NCI-H2107 (cell line): ENCODE measurements at regions not wholly inside any gene's neighbourhood (a gene's known extent, or its start where the extent isn't known, plus 50 kb on each side); places are given as distances from the start of the nearest gene placed in this dataset.
"Not testable (repeated sequence)": the region's sequence is repeated elsewhere in the genome, so short reads cannot be mapped to it uniquely, and the experiment has no call there.

Experiments used
- DNase-seq: peaks from one replicate; lab custom pipeline; 2025; lab: John Stamatoyannopoulos, UW

- no peak for DNase-seq
These were observed 126.2 kb downstream of the HNRNPD start for GRCh38 chr4:82247629-82248028.

- no peak for DNase-seq
These were observed 126.6 kb downstream of the HNRNPD start for GRCh38 chr4:82247171-82247570.

- no peak for DNase-seq
These were observed 132.3 kb downstream of the HNRNPD start for GRCh38 chr4:82241534-82241933.

GRCh38 chr4:82240410-82240809, 133.4 kb downstream of the HNRNPD start:
- no peak for DNase-seq

GRCh38 chr4:82237142-82237541, 136.6 kb downstream of the HNRNPD start:
- not testable (repeated sequence) for DNase-seq

- no peak for DNase-seq
These were observed 138.4 kb downstream of the HNRNPD start for GRCh38 chr4:82235346-82235745.

- no peak for DNase-seq
These were observed 140.9 kb downstream of the HNRNPD start for GRCh38 chr4:82232891-82233290.

- no peak for DNase-seq
These were observed 142.0 kb downstream of the HNRNPD start for GRCh38 chr4:82231806-82232205.

- DNase-seq = no peak
These were observed 143.5 kb downstream of the HNRNPD start for GRCh38 chr4:82230306-82230705.

- DNase-seq = no peak
These were observed 148.8 kb downstream of the HNRNPD start for GRCh38 chr4:82225030-82225429.

- no peak for DNase-seq
These were observed 150.1 kb downstream of the HNRNPD start for GRCh38 chr4:82223715-82224114.

GRCh38 chr4:82219346-82219745, 154.4 kb downstream of the HNRNPD start:
- DNase-seq = no peak

- no peak for DNase-seq
These were observed 155.6 kb downstream of the HNRNPD start for GRCh38 chr4:82217986-82218715.

GRCh38 chr4:82216219-82216618, 157.6 kb downstream of the HNRNPD start:
- DNase-seq = no peak

GRCh38 chr4:82215800-82216199, 158.0 kb downstream of the HNRNPD start:
- DNase-seq = no peak

GRCh38 chr4:82215039-82215438, 158.8 kb downstream of the HNRNPD start:
- DNase-seq = no peak

- no peak for DNase-seq
These were observed 160.0 kb downstream of the HNRNPD start for GRCh38 chr4:82213485-82214417.

- DNase-seq = no peak
These were observed 171.8 kb downstream of the HNRNPD start for GRCh38 chr4:82201805-82202641.

- DNase-seq = no peak
These were observed 172.5 kb downstream of the HNRNPD start for GRCh38 chr4:82201303-82201702.

- DNase-seq = no peak
These were observed 173.7 kb downstream of the HNRNPD start for GRCh38 chr4:82200046-82200445.

- DNase-seq = no peak
These were observed 179.5 kb downstream of the HNRNPD start for GRCh38 chr4:82194329-82194728.

GRCh38 chr4:82192017-82192673, 181.6 kb downstream of the HNRNPD start:
- no peak for DNase-seq
